ACHN (cell line): ENCODE measurements at regions not wholly inside any gene's neighbourhood (a gene's known extent, or its start where the extent isn't known, plus 50 kb on each side); places are given as distances from the start of the nearest gene placed in this dataset.
"Not testable (repeated sequence)": the region's sequence is repeated elsewhere in the genome, so short reads cannot be mapped to it uniquely, and the experiment has no call there.

Experiments
- DNase-seq: peaks from one replicate; pipeline ENCODE4 v3.0.0-alpha.2; 2015
- in situ Hi-C: cut with HindIII; loops from 2 replicates; pipeline ENCODE4 v1.10.0; 2017; ENCODE audit warnings: low sequenced_read_pairs, low pct_ligation_motif_present, low pct_unique_long_range_greater_than_20kb

DNA sequence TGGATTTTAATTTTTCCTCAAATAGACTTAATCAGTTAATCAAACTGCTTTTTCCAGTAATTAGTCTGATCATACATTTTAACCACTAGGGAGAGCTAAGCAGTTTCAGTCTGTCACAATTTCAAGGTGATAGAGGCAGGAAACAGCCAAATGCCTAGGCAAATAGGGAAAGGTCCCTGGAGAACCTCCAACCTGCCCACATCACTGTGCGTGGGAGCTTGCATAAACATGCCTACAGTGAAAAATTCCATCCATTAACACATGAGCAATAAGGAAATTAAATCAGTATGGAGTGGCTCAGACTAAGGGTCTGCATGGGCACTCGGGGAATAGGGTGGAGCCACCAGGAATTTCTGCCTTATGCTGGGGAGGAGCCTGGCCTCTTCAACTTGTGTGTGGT, 74.6 kb downstream of the AASDHPPT start:
- in situ Hi-C loops: no loop called here
- no peak for DNase-seq

DNA sequence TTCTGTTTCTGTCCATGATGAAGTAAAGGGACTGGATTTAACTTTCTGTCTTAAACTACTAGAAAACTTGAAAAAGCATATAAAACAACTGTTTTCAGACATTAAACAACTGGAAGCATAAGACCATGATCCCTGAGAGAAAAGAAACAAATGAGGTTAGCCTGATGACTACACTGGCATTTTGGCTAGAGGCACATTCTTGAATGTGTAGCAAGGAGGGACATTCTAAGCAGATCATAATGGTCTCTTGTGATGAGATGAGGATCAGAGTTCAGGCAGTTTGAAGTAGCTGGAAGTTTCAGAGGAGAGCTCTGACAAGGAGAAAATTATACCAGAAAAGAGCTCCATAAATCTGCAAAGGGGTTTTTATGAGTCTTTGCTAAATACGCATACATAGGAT, 75.4 kb downstream of the AASDHPPT start:
- in situ Hi-C loops: no loop called here
- DNase-seq: no peak

DNA sequence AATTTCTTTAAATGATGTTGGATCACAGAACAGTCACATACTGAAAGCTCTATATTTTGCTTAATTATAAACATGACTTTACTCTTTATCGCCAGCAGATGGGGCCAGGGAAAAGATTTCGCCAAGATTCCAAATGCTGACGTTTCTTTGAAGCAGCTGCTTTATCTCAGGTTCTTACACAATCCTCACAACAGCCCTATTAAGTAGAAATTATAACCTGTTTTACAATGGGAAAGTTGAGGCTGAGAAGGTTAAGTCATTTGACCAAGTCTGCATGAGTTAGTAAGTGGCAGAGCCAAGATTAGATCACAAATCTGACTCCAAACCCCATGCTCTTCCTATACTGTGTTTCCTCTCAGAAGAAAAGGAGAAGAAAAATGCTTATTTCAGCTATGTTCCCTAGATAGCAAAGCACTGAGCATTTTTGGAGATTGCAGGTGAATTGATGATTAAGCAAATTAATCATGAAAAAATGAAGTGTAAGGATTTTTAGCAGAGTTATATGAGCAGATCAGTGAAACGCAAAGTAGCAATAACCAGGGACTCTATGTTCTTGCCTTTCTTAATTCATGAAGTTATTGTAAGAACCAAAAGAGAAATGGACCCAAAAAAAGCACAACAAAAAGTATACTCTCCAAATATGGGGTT, 79.0 kb downstream of the AASDHPPT start:
- DNase-seq: peak; percentile 49
- in situ Hi-C loops: no loop called here

DNA sequence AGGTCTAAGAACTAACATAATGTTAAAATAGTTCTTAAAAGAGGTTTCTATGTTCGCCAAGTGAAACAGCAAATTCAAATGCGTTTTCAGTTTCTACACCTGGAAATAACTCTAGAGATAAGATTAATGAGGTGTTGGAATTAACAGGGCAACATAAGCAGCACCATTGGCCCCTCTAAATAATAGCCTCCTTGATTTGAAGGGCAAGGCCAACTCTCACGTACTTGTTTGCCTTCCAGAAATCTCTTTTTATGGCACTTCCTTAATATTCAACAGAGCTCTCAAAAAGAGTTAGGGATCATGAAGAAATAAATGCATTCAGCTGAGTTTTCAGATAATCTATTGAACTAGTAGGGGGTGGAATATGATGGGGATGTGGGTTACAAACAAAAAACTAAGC, 80.9 kb downstream of the AASDHPPT start:
- DNase-seq: no peak
- in situ Hi-C loops: no loop called here

DNA sequence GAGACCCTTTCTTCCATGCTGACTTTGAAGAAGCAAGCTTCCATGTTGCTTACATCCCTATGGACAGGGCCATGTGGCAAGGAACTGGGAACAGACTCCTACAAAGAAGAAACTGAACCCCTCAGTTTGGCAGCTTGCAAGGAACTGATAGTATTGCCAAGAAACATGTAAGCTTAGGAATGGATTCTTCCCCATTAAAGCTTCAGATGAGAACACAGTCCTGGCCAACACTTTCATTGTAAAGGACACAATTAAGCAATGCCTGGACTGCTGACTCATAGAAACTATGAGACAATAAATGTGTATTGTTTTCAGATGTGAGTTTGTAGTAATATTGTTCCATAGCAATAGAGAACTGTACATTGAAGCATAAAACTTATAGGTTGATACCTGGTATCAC, 82.4 kb downstream of the AASDHPPT start:
- in situ Hi-C loops: no loop called here

DNA sequence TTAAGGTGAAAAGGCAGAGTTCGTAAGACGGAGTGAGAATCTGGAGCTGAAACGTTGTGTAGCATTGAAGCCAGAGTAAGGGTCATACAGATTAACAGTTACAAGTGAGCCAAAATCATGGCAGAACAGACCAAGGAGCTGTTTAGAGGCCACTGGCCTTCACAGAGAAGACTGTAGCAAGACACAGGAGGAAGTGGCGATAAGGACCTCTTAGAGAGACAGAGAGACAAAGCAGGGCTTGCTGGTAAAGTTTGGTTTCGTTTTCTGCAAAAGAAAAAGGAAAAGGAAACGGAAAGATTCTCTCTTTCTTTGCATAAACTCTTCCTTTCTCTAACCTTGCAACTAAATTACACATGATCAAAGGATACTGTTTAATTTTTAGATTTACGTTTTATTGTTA, 83.0 kb downstream of the AASDHPPT start:
- DNase-seq: no peak
- in situ Hi-C loops: no loop called here

More for the DNA sequence above, 82.4 kb downstream of the AASDHPPT start:
- DNase-seq: no peak

DNA sequence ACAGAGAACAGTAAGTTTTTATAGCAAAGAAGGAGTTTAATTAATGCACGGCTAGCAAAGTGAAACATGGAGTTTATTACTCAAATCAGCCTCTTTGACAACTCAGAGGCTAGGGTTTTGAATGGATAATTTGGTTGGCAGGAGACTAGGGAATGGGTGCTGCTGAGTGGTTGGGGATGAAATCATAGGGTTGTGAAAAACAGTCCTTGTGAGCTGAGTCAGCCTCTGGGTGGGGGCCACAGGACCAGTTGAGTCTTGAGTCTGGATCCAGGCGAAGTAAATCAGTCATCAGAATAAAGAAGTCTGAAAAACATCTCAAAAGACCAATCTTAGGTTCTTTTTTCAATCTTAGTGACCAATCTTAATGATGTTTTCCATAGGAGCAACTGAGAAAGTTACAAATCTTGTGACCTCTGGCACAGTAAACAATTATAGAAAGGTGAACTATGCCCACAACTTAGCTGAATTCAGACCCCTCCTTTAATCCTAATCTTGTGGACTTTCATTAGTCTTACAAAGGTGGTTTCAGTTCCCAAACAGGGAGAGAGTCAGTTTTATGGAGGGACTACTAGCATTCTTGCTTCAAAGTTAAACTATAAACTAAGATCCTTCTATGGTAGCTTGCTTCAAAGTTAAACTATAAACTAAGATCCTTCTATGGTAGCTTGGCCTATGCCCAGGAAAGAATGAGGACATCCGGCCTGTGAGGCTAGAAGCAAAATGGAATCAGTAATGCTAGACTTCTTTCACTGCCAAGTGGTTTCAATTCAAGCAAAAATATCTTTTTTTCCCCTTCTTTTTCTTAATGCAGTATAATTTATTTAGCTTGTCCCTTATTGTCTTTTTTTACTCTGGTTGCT, 84.5 kb downstream of the AASDHPPT start:
- DNase-seq: no peak
- in situ Hi-C loops: no loop called here

DNA sequence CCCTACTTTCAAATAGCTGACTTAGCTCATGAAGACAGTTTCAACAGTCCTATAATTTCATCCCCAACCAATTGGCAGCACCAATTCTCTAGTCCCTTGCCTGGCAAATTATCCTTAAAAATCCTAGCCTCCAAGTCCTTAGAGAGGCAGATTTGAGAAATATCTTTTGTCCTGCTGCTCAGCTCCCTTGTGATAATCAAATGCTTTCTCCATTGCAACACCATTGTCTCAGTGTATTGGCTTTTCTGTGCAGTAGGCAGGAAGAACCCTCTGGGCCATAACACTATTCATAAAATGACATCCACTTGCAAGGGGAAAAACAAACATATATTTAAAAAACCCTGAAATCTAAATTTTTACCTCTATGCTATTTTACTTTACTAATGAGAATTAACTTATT, 89.6 kb downstream of the AASDHPPT start:
- in situ Hi-C loops: no loop called here
- DNase-seq: no peak

DNA sequence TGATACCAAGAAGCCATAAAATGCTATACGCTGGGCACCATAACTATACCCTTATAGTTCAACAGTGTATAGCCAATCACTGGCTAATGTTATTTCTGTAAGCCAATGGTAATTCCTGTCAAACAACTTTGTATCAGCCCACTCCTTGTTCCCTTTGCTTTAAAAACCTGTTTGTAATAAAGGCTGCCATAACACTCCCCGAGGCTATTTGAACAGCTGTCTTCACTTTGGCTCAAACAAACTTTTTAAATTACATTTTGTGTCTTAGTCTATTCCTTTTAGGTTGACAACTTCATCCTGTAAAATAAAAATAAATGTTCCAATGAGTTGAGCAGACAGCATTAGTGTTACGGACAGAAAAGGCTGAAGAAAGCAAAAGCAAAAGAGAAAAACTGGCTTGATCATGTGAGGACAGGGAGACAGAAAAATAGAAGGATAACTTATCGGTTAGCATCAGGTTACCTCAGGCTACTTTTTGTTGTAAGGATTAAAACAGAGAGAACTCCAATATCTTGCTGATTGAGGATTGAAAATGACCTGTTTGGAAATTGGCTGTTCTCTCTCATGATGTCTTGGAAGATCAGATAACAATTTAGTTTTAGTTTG, 95.0 kb downstream of the AASDHPPT start:
- in situ Hi-C loops: no loop called here
- no peak for DNase-seq

DNA sequence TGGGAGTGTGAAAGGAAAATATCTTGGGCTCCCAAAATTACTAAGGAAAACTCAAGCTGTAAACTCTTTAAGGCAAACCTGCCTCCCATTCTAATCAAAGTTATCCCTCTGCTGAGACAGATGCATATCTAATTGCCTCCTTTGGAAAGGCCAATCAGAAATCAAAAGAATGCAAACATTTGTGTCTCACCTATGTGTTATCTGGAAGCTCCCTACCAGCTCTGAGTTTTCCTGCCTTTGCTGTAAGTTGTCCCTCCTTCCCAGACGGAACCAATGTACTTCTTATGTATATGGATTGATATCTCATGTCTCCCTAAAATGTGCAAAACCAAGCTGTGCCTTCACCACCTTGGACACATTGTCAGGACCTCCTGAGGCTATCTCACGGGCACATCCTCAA, 95.8 kb downstream of the AASDHPPT start:
- in situ Hi-C loops: no loop called here
- no peak for DNase-seq

DNA sequence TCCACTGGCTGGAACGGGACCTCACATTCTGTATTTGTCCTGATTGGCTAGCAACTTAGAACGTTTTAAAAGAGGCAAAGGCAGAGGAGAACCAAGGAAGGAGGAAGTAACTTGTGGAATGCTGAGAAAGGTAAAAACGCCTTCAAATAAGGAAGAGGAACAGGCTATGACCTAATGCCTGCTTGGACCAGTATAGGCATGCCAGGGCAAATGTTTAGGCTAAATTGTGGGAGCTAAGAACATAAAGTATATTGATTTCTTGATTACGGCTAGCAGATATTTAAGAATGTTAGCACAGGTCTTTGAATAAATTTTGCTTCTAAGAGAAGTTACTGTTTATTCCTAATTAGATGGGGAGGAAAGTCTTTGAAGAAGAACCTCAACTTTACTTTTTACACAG, 96.5 kb downstream of the AASDHPPT start:
- DNase-seq, in situ Hi-C loops: not testable (repeated sequence)

DNA sequence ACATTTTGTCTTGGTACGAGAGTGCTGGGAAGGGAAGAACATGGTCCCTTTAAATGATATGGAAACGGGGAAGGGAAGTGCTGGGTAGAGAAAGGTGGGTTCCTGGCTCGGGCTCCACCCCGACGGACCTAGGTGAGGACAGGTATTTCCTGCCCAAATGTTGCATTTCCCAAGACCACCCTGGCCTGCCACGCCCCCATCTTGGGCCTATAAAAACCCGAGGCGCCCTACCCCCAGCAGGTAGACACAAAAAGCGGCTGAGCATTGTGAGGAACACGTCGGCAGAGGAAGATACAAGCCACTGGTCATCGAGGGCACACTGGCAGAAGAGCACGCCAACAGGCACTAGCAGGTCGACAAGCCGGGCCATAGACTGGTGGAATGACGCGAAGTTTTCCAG, 99.4 kb downstream of the AASDHPPT start:
- DNase-seq: no peak
- in situ Hi-C loops: no loop called here

DNA sequence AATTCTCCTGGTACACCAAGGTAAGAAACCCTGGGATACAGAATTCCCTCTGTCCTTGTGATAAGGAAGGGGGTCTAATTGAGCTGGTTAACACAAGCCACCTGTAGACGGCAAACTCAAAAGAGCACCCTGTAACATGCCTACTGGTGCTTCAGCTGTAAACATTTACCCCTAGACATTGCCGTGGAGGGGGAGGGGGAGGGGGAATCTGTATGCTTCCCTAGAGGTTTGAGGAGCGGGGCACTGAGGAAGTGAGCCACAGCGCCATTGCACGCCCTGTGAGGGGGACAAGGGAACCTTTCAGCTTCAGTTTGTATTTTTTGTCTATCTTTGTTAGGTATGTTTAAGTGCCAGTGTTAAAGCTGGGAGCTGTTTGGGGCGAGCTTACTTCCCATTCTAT, 99.8 kb downstream of the AASDHPPT start:
- DNase-seq: no peak
- in situ Hi-C loops: no loop called here

DNA sequence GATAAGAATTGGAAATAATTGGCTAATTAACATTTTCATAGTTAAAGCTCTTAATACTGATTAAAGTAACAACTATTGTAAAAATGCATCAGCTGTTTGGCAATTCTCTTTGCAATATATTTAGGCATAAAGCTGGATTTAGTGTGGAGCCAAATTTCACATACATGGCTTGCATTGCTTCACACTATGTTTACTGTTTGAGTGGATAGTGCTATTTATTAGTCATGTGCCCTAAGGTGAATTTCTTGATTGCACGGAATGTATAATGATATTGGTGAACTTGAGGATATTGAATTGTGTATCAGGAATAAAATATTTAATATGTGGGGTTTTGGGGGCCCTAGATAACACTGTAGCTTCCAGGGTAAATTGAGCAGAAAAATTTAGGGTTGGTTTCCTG, 100.9 kb downstream of the AASDHPPT start:
- DNase-seq: no peak
- in situ Hi-C loops: no loop called here

DNA sequence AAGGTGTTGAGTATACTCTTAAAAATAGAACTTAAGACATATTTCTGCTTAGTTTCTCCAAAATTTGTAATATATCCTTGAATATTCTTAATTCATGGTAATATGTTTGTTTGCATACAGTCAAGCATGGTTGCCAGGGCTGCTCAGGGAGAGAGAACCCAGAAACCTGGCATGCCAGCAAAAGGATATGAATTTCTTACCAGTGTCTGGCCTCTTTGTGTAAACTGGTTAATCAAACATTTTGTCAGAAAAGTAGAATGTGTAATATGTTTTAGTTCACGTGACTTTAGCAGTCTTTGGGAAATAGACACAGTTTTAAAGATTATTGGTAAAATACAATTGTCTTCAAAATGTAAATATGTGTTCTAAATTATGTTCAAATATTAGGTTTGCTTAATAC, 101.6 kb downstream of the AASDHPPT start:
- in situ Hi-C loops: no loop called here
- no peak for DNase-seq

DNA sequence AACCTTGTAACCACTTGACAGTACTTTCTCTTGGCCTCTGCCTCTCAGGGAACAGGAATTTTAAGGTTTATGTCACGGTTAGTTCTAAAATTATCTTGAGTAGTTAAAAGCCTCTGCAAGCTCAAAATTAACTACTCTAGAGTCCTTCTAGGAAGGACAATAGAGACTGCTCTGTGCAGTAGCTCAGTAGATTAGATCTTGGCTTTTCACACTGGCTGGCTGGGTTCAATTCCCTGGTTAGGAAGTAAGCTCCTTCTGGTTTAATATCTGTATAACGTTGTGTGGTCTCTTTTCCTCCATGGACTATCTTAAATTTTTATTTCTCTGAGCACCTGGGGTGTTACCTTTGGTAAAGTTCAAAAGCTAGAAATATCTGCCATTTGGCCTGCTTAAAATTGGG, 109.2 kb downstream of the AASDHPPT start:
- in situ Hi-C loops: no loop called here
- no peak for DNase-seq

DNA sequence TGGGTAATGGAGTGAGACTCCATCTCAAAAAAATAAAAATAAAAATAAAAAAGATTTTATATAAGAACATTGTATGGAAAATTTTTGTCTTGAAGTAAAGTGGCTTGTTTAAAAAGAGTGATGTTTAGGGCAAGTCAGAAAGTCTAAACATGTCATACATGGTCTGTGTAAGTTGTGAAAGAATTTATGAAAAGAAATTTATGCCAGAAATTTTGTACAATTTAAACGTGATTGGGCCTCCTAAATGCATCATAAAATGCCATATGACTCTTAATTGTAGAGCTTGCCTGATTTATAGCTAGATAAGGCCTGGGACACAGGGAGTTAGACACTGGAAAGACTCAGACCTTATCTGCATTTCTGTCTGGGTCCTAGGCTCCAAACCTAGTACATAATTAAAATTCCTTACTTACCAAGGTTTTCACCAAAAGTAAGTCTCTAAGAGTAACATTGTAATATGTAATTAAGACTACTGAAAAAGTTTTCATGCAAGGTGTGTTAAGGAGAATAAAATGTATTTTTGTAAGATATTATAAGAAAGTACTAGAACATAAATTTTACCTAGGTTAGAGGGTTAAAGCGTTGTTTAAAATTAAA, 110.5 kb downstream of the AASDHPPT start:
- in situ Hi-C loops: no loop called here
- peak; percentile 7 for DNase-seq

DNA sequence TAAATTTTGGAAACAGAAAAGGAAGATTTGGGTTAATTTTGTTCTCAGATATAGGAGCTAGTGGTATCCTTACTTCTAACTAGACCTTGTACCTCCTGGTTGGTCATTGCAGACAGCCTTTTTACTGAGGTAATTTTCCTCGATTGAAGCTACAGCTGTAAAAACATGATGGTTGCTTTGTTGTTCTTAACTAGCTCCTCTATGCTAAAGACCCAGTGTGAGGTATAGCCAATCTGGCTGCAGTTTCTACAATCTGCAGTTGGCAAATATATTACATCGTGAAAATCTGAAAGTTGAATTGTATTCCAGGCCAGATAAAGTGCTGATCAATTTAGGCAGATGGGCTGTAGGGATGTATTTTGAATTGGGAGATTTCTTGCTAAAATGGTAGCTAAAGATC, 116.5 kb downstream of the AASDHPPT start:
- in situ Hi-C loops: no loop called here
- DNase-seq: no peak

DNA sequence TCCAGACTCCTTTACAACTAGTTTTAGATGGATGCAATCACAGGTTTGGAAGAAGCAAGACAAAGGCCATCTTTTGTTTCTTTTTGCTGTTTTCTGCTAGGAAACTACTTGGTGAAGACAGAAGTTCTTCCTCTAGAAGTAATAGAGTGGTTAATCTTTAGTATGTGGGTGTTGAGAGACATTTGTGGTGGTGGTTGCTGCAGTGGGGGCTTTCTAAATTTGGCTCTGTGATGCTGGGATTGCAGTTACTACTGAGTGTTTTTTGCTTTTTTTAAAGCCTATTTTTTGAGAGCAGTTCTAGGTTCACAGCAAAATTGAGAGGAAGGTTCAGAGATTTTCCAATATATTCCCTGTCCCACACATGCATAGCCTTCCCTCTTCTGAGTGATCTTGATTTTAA, 120.0 kb downstream of the AASDHPPT start:
- no peak for DNase-seq
- in situ Hi-C loops: no loop called here
